ENCODE measurements at regions not wholly inside any gene's neighbourhood (a gene's known extent, or its start where the extent isn't known, plus 50 kb on each side); places are given as distances from the start of the nearest gene placed in this dataset.

DNA sequence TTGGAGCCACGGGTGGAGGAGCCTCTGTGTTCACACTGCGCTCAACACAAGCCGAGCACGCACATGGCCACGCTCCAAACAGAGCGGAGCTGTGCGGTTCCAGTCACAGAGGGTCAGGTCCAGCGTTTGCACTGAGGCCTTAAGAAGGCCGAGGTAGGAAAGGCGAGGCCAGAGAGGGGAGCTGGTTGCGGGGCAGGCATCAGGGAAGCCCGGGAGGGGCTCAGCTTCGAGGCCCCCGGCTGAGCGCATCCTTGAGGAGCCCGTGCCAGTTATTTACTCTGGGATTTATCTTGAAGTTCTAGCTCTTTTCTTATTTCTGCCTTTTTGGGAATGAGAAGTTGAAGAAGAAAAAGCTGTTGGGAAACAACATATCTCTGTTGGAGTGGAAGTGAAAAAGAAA is 140.8 kb downstream of the IRX1 start:
- DNase-seq (ENCODE audit: low read depth), result no peak

DNA sequence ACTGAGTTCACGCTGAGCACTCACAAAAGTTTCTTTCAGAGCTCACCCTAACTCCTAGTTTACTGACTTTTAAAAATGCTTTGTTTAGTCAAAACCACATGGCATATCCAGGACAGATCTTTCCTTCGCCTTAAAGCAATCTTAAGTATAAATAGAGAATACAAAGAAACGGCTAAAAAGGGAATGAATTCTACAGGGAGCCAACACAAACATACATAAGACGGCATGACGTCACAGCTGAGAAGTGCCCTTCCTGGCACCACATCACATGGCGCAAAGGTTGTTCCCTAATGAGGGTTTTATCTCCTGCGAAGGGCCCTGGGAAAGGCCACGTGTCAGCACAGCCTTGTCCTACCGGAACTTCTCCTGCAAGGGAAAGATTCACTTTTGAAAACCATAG is 141.3 kb downstream of the IRX1 start:
- no peak for DNase-seq (ENCODE audit: low read depth)

DNA sequence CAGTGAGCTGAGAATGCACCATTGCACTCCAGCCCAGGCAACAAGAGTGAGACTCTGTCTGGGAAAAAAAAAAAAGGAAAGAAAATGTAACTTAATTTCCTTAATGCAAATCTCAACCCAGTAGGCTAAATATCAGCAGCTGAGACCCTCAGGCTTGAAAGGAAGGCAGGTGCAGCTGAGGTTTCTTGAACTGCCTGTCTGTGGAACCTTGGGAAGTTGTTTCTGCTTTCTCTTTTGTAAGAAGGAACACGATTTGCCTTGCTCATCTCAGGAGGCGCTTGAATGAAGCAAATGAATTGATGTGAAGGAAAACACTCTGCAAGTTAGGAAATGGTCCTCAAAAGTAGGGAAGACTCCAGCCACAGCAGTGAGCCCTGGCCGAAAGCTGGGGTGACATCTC is 143.3 kb downstream of the IRX1 start:
- no peak for DNase-seq (ENCODE audit: low read depth)

DNA sequence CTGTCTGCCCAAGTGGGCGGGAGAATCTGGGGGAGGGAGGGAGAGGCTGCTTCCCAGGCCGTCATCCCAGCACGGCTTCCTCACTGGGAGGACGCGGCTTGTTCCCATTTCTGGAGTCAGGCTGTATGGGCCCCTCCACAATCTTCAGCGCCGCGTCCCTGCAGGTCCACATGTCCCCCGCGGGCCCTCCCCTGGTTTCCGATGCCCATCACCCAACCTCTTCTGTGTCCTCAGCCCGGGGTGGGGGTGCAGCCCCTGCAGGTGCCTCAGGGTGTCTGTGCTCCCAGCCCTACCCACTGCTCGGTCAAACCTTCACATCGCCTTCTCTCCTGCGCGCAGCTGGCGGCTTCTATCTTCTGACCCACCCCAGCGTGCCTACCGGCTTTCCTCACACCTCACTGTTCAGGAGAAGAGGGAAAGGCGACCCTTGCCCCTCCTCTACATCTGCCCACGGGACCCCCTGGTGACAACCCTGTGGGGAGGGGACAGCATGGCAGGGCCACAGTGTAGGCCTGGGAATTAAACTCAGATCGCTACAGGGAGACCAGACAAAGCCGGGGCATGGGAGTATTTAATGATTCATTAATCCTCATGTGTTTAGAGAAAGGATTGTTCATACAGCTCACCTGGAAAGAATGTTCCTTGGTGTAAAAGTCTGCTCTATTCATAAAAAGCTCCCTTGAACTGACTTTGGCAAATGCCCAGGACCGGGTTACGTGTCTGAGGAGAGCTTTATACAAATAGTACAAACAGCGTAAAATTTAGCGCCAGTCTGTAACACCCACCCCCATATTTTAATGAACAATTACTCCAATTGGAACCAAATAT is 145.1 kb downstream of the IRX1 start:
- DNase-seq (ENCODE audit: low read depth), result no peak

DNA sequence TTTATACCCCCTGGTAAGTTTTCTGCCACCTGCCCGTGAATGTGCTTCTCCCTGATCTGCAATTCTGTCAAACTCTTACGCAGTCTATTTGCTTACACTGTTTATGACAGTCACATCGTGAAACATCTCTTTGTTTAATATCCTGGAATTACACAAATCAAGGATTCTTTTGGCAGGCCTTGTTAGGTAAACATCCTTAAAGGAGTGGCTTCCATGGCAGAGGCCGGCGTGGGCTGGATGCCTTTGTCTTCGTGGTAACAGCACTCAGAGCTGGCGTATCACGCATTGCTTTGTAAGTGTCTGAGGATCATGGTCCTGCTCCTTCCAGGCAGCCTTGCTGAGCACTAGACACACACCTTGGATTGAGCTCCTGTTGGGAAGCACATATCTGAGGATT is 145.7 kb downstream of the IRX1 start:
- DNase-seq (ENCODE audit: low read depth), result no peak

DNA sequence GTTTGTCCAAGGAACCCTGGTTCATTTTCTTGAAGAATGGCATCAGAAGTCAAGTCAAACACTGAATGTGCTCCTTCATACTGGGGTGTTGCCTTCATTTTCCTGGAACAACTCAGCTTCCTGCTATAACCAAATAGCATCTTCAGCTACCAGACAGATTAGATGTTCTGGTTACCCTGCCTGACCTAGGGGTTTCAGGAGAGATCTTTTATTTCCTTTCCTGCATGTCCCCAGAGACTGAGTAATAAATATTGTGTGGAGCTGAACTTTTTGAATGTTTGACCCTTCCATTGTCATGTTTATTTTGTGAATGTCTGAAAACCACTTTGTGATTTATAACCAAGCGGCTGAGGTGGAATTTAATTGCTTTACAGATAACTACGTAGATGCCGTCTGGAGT is 147.1 kb downstream of the IRX1 start:
- no peak for DNase-seq (ENCODE audit: low read depth)

DNA sequence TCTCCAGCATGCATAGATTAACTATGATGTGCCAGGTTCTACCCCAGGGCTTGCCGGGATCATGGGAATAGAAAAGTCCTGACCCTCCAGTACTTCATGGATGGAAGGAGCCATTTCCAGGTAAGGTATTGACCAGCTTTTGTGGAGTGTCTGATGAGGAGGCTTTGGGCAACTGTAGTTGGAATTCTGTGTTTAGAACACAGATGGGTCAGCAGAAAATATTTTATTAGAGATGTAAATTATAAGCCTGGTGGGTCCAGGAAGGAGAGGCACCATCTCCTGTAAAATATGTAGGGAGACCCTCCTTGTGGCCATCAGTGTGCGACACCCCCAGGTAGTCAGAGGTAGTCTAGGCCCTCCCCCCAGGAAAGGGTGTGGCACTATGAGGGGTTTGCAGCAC is 156.2 kb downstream of the IRX1 start:
- DNase-seq (ENCODE audit: low read depth), result no peak

DNA sequence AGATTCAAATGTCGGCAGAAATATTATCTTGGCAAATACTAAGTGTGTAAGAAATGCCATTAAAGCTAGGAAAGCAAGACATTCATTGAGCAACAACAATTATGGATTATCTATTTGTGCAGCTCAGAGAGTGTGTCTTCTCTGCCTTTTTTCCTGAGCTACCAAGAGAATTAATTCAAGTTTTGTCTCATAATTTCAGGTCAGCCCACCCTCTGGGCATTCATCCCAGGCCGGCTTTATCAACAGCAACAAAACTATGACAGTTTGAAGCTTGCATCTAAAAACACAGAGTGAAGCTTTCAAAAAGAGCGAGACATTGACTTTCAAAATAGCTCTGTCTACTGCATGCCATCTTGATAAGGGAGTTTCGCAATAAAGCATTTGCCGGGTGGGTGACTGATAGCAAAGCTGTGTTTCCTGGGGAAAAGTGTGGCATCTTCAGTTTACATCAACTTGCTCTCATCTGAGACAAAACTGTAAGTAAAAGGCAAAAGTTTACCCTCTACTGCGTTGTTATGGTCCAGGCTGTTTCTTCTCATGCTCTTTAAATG is 182.4 kb downstream of the IRX1 start:
- DNase-seq (ENCODE audit: low read depth), result no peak

DNA sequence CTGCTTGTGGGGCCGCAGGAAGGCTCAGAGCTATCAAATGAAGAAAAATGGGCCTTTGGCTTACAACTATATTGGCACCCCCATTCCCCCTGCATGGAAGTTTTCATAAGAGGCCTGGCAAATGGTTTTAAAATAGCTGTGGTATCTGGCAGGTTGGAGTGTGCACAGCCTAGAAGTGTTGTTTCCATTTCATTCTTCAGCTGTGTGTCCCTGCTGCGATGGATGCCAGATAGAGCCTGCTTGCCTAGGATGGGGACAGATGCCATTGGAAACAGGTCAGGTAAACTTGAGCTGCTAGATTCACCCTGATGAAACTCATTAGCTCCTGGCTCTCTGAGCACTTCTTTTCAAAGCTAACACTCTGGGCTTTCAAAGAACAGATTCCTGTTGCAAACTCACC is 183.3 kb downstream of the IRX1 start:
- DNase-seq (ENCODE audit: low read depth), result no peak

DNA sequence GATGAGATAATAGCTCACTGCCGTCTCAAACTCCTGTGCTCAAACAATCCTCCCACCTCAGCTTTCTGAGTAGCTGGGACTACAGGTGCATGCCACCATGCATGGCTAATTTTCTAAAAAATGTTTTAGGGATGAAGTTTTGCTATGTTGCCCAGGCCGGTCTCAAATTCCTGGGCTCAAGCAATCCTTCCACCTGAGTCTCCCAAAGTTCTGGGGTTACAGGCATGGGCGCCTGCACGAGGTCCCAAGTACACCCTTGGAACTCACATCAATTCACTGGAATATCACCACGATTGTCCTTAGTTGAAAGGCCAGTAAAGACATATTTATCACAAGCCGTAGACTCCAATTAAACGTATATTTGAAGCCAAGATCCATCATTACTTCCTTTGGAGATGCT is 184.6 kb downstream of the IRX1 start:
- DNase-seq (ENCODE audit: low read depth), result no peak

DNA sequence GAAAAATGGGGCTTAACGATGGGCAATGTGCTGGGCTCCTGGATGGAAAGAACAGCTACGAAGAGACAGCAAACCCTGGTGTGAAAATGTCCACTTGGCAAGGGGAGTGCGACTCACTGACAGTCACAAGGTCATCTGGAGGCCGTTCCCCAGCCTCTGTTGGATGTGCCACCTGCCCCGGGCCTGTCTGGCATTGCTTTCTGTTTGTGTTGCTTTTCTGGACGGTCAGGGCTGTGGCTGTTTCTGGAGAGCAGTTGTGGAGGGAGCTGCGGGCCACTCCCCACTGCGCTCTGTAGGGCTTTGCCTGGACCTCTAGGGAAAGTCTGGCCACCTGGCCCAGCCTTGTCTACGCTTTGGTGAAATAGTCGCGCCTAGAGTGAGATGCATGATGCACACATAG is 185.3 kb downstream of the IRX1 start:
- no peak for DNase-seq (ENCODE audit: low read depth)

DNA sequence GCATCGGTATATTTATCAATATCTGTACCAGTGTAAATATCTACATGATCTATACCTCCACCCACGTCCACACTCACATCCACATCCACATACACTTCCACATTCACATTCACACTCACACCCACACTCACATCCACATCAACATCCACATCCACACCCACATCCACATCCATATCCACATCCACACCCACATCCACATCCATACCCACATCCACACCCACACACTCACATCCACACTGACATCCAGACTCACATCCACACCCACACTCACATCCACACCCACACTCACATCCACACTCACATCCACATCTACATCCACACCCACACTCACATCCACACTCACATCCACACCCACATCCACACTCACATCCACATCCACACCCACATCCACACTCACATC is 189.2 kb downstream of the IRX1 start:
- no peak for DNase-seq (ENCODE audit: low read depth)

DNA sequence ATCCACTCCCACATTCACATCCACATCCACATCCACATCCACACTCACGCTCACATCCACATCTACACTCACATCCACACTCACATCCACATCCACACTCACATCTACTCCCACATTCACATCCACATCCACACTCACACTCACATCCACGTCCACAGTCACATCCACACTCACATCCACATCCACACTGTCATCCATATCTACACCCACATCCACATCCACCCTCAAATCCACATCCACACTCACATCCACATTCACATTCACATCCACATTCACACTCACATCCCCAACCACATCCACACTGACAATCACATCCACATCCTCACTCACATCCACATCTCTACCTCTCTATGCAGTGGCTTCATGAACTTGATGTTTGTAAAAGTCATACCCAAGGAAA is 190.5 kb downstream of the IRX1 start:
- DNase-seq (ENCODE audit: low read depth), result no peak

DNA sequence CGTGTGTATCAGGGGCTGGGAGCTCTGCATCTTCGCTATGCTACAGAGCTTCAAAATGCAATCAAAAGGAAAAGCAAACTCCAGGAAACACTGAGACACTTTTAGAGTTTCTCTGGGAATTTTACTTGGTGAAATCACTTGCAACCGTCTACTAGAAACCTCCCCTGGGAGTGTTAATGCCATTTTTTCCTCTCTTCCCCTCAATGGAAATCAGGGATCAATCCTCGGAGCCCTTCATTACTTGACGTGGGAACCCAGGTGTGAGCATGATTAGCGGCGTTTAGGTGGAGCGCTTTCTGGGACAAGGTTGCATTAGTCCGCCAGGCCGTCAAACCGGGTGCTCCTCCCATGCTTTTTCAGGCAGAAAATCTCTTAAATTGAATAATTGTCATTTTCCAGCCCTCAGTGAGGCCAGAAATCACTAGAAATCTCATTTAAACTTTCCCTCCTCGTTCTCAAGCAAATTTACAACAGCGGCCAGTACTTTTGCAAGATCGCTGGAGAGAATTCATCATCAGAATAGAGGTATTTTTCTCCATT is 191.3 kb downstream of the IRX1 start:
- no peak for DNase-seq (ENCODE audit: low read depth)

DNA sequence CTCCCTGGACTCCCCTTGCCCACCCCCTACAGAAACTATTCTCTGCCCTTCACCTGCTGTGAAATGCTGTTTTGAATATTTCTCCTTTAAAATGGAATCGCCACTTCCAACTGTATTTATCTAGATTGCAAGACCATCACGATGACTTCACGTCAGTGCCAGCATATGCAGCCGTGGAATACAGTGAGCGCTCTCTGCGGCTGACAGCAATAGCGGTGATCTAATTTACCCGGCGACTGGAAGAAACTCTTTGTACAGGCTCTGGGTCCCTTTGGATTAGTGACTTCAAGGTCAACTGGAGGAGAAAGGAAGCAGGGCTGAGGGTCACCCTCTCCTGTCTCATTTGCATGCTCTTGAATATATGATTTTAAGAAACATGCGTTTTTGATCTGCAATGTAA is 192.0 kb downstream of the IRX1 start:
- DNase-seq (ENCODE audit: low read depth), result no peak

DNA sequence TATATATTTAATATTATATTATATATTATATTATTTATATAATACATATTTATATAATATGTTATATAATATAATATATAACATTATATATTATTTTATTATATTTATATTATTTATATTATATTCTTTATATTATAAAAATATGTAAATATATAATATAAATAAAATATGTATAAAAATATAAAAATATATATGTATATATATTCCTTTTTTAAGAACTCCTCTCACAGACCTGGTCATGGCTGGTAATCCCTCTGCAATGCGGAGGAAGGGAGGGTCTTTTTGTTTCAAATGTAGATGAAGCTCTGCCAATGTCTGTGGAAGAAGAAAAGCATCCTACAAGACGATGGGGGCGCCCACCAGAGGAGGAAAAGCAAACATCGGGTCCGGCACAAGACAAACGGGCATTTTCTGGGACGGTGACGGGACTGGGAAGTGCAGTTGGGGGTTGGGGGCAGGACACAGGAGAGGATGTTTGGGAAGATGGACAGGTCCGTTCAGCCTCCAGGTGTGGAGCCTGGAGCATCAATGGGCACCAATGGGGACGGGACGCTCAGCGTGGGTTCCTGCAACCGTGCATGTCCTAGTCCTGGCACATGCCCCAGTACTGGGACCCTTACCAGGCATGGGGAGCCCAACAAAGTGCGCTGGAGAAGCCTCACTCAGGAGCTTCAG is 194.0 kb downstream of the IRX1 start:
- DNase-seq (ENCODE audit: low read depth), result no peak

DNA sequence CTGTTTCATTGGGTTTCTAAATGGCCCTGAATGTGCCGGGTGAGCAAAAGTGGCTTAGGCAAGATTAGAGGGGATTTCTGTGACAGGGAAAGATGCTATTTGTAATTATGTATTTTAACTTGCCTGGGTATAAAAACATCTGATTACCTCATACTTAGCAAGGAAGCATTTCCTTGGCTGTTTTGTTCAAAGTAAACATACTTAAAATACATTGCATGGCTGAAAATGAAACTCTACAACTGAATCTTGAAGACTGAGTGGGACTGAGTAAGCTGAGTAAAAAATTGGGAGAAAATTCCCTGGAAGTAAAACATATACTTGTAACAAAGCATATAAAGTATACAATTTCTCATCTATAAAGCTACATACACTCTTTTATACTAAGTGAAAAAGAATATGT is 197.5 kb downstream of the IRX1 start:
- no peak for DNase-seq (ENCODE audit: low read depth)

DNA sequence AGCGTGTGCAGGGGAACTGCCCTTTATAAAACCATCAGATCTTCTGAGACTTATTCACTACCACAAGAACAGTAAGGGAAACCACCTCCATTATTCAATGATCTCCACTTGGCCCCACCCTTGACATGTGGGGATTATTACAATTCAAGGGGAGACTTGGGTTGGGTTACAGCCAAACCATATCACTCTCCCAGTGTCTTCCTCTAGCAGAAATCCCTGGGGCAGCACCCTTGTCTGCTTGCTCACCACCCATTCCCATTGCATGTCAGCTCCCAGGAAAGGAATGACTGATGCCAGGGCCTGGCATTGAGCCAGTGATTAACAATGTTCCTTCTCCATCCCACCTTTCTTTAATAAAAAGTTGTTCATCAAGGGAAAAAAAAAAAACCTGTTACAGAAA is 199.0 kb downstream of the IRX1 start:
- no peak for DNase-seq (ENCODE audit: low read depth)

DNA sequence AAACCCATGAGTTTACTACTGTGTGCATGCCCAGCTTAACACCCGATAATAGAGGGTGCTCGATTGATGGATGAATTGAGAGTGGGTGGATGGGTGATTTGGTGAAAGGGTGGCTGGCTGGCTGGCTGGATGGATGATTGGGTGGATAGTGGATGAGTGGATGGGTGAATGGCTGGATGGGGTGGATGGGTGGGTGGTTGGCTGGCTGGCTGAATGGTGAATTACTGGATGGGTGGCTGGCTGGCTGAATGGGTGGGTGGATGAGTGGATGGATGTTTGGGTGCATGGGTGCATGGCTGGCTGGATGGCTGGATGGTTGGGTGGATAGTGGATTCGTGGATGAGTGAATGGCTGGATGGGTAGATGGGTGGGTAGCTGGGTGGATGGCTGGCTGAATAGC is 201.1 kb downstream of the IRX1 start:
- no peak for DNase-seq (ENCODE audit: low read depth)

DNA sequence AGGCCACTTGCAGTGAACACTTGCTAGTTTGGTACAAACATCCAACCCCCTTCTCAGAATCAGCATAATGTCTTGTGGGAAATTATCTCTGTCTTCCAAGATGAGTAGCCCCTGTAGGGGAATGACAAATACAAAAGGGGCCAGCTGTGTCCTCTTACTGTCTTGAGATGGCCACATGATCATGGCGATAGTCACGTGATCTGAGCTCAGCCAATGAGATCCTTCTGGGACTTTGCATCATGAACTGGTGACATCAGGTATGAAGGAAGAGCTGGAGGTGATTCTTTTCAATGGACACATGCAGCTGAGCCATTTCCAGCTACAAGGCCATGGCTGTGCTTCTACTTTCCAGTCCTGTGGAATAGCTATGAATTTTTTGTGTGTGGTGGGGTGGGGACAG is 206.3 kb downstream of the IRX1 start:
- no peak for DNase-seq (ENCODE audit: low read depth)

DNA sequence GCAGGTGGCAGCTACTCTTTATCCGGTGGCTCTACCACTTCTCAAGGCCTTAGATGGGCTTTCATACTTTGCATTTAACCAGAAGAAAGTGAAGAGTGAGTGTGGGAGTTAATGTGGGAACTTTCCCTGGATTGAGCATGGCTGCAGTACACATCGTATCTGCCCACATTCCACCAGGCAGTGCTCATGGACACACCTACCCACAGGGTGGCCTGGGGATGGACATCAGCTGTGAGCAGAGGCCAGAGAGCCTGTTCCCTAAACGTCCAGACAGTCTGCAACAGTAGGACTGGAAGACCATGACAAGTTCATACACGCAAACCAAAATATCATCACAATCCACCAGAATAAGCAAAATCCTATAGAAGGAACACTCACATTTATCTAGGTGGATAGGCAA is 213.8 kb downstream of the IRX1 start:
- DNase-seq (ENCODE audit: low read depth), result no peak

DNA sequence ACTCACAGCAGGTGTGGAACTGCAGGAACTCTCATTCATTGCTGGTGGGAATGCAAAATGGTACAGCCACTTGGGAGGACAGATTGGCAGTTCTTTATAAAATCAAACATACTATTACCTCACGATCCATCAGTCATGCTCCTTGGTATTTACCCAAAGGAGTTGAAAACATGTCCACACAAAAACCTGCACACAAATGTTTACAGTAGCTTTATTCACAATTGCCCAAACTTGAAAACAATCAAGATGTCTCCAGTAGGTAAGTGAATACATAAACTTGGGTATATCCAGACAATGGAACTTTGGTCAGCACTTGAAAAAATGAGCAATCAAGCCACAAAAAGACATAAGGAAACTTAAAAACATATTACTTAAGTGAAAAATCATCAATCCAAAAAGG is 215.5 kb downstream of the IRX1 start:
- no peak for DNase-seq (ENCODE audit: low read depth)

DNA sequence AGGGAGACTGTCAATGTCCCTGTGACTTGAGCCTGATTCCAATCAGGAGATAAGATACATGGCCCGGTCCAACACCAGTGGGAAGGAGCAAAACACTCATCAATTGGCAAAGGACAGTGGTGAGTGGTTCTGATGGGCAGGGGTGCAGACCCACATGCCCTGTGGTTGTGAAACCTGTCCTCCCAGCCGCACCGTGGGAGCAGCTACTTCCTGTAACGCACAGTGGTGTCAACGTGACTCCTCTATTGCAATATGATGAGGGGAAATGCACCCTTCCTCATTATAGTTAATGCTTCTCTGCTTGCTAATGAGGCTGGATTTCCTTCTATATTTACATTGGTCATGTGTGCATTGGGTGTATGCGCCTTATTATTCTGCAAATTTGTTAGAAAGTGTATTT is 223.0 kb downstream of the IRX1 start:
- no peak for DNase-seq (ENCODE audit: low read depth)
